ENCODE measurements at regions not wholly inside any gene's neighbourhood (a gene's known extent, or its start where the extent isn't known, plus 50 kb on each side); places are given as distances from the start of the nearest gene placed in this dataset.

DNA sequence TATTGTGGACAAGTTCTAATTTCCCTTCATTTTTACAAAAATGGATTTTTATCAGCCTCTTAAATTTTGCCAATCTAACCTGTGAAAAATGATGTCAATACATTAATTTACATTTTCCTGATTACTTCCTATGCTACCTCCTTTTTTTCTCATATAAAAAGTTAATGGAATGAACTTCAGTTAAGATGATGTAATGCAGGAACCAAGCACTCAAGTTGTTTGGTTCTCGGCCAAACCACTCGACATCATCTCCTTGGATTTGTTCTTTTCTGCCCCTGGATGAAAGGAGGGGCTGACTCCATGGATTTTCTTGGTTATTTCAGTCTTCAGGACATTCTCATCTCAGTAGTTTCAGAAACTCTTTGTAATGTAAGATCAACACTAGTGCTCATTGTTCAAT lies 253.1 kb upstream of the NXPH2 start:
- TF ChIP-seq CTCF (conservative IDR thresholded peaks at IDR 0.05; ENCODE audit: low read depth, low read length): no peak
- no peak for TF ChIP-seq EZH2 (IDR thresholded peaks at IDR 0.05; ENCODE audit: low read length, unreplicated experiment)
